ENCODE measurements at regions not wholly inside any gene's neighbourhood (a gene's known extent, or its start where the extent isn't known, plus 50 kb on each side); places are given as distances from the start of the nearest gene placed in this dataset.
"Not testable (repeated sequence)": the region's sequence is repeated elsewhere in the genome, so short reads cannot be mapped to it uniquely, and the experiment has no call there.

DNA sequence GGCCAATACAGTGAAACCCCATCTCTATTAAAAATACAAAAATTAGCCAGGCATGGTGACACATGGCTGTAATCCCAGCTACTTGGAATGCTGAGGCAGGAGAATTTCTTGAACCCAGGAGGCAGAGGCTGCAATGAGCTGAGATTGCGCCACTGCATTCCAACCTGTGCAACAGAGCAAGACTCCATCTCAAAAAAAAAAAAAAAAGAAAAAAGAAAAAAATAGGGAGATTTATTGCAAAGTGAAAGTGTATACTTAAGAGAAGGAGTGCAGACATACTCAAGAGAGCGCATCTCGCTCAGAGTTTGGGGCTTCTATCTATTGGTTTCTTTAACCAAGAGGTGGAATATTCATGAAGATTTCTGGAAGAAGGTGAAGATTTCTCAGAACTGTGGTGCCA lies 708.4 kb downstream of the XPNPEP1 start:
- TF ChIP-seq, protein P1, sequence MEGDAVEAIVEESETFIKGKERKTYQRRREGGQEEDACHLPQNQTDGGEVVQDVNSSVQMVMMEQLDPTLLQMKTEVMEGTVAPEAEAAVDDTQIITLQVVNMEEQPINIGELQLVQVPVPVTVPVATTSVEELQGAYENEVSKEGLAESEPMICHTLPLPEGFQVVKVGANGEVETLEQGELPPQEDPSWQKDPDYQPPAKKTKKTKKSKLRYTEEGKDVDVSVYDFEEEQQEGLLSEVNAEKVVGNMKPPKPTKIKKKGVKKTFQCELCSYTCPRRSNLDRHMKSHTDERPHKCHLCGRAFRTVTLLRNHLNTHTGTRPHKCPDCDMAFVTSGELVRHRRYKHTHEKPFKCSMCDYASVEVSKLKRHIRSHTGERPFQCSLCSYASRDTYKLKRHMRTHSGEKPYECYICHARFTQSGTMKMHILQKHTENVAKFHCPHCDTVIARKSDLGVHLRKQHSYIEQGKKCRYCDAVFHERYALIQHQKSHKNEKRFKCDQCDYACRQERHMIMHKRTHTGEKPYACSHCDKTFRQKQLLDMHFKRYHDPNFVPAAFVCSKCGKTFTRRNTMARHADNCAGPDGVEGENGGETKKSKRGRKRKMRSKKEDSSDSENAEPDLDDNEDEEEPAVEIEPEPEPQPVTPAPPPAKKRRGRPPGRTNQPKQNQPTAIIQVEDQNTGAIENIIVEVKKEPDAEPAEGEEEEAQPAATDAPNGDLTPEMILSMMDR (IDR thresholded peaks at IDR 0.05): not testable (repeated sequence)
- not testable (repeated sequence) for TF ChIP-seq EP300, POLR2AphosphoS5 (IDR thresholded peaks at IDR 0.05)
